C4-2B (cell line): ENCODE measurements at regions not wholly inside any gene's neighbourhood (a gene's known extent, or its start where the extent isn't known, plus 50 kb on each side); places are given as distances from the start of the nearest gene placed in this dataset.

ENCODE experiments used
- ZFX ChIP-seq: fragments of 450-650 bp; IDR thresholded peaks from 2 replicates; pipeline ENCODE4 v1.6.1; 2017
- TF ChIP-seq, protein P1 (sequence below): fragments of 450-650 bp; conservative IDR thresholded peaks from 2 replicates; pipeline ENCODE4 v1.5.1; 2017; ENCODE audit warnings: mild to moderate bottlenecking

DNA sequence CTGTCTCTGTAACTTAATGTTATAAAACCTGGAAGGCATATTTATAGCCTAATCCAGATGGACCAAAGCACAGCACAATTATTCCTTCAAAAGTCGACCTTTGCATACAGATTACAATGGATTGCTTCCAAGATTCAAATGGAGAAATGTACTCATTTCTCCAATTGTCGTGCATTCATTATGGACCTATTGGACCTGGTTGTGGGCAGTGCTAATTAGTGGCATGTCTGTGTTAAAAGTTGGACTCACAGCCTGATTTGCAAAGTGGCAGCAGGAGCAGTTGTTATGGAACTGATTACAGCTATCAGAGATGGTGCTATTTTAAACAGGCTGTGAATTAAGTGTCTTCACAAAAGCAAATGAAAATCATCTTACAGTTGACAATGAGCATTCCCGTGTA is 1529.3 kb upstream of the SLC10A2 start:
- TF ChIP-seq, protein P1, sequence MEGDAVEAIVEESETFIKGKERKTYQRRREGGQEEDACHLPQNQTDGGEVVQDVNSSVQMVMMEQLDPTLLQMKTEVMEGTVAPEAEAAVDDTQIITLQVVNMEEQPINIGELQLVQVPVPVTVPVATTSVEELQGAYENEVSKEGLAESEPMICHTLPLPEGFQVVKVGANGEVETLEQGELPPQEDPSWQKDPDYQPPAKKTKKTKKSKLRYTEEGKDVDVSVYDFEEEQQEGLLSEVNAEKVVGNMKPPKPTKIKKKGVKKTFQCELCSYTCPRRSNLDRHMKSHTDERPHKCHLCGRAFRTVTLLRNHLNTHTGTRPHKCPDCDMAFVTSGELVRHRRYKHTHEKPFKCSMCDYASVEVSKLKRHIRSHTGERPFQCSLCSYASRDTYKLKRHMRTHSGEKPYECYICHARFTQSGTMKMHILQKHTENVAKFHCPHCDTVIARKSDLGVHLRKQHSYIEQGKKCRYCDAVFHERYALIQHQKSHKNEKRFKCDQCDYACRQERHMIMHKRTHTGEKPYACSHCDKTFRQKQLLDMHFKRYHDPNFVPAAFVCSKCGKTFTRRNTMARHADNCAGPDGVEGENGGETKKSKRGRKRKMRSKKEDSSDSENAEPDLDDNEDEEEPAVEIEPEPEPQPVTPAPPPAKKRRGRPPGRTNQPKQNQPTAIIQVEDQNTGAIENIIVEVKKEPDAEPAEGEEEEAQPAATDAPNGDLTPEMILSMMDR, result no peak
- TF ChIP-seq ZFX, result no peak
